CD4-positive, alpha-beta T cell treated with Interferon gamma for 1 hour (primary cell): ENCODE measurements at regions not wholly inside any gene's neighbourhood (a gene's known extent, or its start where the extent isn't known, plus 50 kb on each side); places are given as distances from the start of the nearest gene placed in this dataset.
"Not testable (repeated sequence)": the region's sequence is repeated elsewhere in the genome, so short reads cannot be mapped to it uniquely, and the experiment has no call there.

ENCODE experiments used
- DNase-seq: peaks from one replicate; pipeline ENCODE4 v3.0.0-alpha.2; 2020

- no peak for DNase-seq
These were observed 122.0 kb downstream of the BOD1 start for GRCh38 chr5:173494446-173494845.

DNA sequence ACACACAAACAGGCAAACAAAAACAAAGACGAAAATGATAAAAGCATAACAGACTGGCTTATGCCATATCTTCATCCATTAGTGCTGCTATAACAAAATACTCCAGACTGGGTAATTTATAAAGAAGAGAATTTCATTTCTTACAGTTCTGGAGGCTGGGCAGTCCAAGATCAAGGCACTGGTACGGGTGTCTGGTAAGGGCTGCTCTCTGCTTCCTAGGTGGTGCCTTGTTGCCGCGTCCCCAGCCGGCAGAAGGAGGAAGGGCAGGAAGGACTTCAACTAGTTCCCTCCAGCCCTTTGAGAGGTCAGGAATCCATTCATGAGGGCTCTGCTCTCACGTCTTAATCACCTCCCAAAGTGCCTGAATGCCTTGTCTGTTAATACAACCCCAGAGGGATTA is 122.6 kb downstream of the BOD1 start:
- DNase-seq: no peak

DNA sequence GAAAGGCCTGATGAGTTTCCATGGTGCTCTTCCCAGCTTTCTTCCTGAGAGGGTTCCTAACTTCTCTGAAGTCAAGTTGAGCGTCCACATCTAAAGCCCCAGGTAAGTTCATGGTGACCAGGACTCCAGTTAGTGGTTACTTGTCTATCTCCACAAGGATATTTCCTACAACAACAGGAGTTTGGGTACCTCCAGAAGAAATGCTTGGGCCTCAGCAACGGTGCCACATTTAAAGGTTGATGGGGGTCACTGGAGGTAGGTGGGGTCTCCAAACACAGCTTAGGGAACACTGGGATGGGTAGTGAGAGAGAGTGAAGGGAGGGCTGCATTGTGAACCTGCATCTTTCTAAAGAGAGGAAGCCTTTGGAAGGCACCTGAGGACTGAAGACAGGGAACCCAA is 123.4 kb downstream of the BOD1 start:
- DNase-seq: no peak

GRCh38 chr5:173490681-173491080 is 125.8 kb downstream of the BOD1 start:
- DNase-seq: no peak

DNA sequence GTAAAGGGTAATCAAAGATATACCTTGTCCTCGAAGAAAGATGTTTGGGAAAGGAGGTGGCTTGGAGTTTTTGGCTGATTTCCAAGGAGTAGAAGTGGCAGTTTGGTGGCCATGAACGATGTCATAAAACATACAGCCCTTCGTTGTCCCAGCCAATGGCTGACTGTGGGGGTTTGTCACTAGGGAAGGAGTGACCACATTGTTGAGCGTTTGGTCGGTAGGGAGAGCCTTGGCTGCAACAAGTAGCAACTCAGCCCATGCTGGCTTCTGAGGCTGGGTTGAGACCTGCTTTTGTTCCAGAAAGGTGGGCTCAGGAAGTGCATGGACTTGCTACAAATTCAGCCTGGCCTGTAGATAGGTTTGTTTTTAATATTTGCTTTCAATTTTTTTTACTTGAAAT is 128.3 kb downstream of the BOD1 start:
- DNase-seq: no peak

- DNase-seq: no peak
These were observed 129.2 kb downstream of the BOD1 start for GRCh38 chr5:173487300-173487699.

DNA sequence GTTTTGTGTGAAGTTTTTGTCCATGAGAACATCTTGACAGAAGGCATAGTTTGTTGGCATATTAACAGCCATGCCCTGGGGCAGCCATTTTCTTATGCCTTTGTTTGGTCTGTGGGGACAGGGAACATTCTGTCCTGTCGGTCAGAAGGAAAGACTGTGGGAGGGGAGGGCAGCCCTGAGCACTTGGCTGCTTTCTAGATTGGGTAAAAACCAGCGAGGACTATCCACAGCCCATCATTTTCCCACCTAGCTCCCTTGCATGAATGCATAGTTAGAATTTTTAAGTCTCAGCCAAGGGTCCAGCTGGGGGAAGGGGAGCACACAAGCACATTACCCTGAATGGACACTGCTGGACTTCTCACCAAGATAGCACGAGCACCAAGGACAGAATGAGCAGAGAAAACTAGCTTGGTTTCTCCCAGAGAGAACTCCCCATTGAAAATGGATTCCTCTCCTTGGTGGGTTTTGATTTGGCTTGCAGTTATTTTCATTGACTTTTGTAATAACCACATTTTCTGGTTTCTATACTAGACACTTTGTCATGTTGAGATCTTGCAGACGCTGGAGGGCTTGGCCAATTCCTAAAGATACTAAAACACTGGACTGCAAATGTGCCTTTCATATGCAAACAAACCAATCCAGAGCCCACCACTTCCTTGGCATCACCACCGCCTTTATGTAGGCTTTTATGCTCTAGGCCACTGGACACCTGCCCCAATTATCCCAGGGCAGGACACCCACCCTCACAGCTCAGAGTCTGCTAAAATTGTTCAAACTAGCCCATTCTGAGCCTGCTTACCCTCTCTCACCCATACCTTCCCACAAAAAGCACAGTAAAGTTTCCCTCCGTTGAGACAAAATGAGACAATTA is 129.9 kb downstream of the BOD1 start:
- no peak for DNase-seq

DNA sequence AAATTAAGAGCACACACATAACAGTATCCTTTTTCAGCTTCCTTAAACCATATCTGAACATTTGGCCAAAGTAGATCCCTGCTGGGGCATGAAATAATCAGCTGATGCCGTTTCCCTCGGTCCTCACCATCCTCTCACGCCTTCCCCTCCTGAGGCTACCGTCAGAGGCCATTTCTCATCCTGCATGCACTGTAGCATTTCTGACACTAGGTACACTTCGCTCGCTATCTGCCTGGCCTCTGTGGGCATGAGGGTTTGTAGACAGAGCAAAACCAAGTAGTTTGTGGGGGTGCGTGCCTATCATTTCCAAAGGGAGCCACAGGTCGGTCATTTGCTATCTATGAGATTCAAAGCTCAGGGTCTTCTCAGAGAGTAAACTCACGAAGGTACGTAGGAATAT is 131.9 kb downstream of the BOD1 start:
- no peak for DNase-seq

DNA sequence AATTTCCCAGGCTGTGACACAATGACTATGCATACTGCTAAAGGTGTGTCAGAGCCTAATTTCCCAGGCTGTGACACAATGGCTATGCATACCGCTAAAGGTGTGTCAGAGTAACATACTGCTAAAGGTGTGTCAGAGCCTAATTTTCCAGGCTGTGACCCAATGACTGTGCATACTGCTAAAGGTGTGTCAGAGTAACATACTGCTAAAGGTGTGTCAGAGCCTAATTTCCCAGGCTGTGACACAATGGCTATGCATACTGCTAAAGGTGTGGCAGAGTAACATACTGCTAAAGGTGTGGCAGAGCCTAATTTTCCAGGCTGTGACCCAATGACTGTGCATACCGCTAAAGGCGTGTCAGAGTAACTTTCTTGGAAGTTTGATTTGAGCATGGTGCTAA is 132.9 kb downstream of the BOD1 start:
- DNase-seq: not testable (repeated sequence)

- no peak for DNase-seq
These were observed 133.3 kb downstream of the BOD1 start for GRCh38 chr5:173483160-173483559.

GRCh38 chr5:173481821-173482220 is 134.6 kb downstream of the BOD1 start:
- DNase-seq: no peak

- DNase-seq: no peak
These were observed 135.6 kb downstream of the BOD1 start for GRCh38 chr5:173480896-173481295.

DNA sequence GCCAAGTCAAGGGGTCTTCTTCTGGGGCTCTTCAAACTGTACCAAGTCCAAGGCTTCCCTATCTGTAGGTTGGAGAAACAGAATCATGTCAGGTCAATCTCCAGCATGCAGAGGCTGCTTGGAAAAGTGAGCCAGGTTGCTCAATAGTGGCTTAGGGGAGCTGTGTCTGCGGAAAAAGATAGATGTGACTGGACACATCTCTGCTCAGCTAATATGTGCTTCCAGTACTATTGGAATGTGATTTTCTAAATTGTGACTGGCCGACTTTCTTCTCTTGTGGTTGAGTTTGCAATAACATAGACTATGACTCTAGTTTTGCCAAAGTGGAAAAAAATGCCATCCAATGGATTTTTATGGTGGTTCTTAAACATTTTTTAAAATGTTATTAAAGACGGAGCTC is 136.7 kb downstream of the BOD1 start:
- DNase-seq: no peak

- DNase-seq: no peak
These were observed 139.0 kb downstream of the BOD1 start for GRCh38 chr5:173477345-173478040.

GRCh38 chr5:173475780-173476179 is 140.7 kb downstream of the BOD1 start:
- no peak for DNase-seq

DNA sequence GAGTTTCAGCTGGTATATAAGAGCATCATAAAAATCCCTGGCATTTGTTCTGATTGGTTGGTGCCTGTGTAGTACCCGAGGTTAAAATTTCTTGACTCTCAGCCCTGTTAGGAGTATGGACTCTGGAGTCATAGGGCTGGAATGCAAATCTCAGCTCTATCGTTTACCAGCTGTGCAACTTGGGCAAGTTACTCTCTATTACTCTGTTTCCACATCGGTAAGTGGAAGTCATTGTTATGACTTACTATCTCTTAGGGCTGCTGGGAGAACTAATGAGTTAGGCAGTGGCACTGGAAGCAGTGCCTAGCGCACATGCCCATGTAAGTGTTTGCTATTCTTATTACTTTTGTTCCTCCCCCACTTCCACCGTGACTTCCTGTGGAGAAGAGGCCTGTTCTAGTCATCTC is 141.6 kb downstream of the BOD1 start:
- DNase-seq: no peak

DNA sequence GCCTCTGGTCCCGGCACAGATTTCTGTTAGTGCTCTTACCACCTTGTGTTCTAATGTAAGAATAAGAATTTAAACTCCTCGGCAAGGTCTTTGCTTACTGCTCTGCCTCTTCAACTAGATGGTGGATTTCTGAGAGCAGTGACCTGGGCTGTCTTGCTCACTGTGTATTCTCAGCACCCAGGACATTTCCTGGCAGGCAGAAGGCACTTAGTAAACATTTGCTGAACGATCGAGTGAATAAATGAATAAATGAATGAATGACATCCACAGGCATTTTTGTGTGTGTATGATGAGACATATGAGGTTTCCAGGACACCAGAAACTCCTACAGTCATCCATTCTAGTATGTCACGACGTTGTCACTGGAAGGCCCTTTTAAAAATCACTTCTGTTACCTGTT is 143.2 kb downstream of the BOD1 start:
- no peak for DNase-seq

DNA sequence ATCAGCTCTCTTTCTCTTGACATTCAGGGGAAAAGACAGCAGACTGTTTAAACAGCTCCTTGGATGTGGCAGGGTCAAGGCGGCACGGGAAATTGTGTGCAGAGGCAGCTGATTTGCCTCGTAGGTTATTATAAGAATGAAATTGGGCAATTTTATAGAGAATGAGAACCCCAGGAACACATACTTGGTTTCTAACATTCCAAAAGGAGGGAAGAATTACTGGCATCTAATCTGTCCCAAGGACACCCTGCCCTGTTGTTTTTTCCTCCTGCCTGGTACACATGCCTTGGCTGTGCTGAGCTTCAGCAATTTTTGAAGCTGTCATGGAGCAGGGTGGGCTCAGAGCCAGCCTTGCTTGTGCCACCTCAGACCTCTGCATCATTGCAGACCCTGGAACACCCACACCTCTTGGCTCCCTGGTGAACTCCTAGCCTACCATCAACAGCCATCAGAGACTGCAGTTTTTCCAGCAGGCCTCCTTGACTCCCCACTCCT is 143.6 kb downstream of the BOD1 start:
- no peak for DNase-seq

- DNase-seq: no peak
These were observed 143.9 kb upstream of the STC2 start for GRCh38 chr5:173472164-173472563.

DNA sequence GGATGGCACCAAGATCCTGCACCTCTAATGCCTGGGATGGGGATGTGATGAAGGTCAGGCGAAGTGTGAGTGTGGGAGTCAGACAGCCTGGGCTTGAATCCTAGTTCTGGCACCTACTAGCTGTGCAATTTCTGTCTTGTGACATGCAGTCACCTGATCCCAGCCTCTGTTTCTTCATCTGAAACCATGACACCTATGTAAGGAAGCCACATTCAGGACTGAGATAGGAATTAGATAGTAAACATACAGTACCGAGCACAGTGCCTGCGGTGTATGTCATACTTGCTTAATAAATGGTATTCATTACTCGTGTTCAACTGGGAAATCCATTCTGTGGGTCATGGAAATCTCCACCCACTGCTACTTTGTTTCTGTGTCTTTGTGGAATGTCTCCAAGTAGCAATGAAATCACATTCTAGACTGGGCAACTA is 140.6 kb upstream of the STC2 start:
- no peak for DNase-seq

GRCh38 chr5:173466227-173466626 is 138.0 kb upstream of the STC2 start:
- no peak for DNase-seq

- DNase-seq: no peak
These were observed 136.6 kb upstream of the STC2 start for GRCh38 chr5:173464813-173465212.

- no peak for DNase-seq
These were observed 135.0 kb upstream of the STC2 start for GRCh38 chr5:173463207-173463606.
